NCI-H1417 (cell line): ENCODE measurements at regions not wholly inside any gene's neighbourhood (a gene's known extent, or its start where the extent isn't known, plus 50 kb on each side); places are given as distances from the start of the nearest gene placed in this dataset.
"Not testable (repeated sequence)": the region's sequence is repeated elsewhere in the genome, so short reads cannot be mapped to it uniquely, and the experiment has no call there.

Source experiments
- DNase-seq, 3 experiments: peaks; one replicate each; lab custom pipeline; 2025; lab: John Stamatoyannopoulos, UW

GRCh38 chr10:20615395-20615794, 281.7 kb downstream of the NEBL start:
- DNase-seq, result no peak

GRCh38 chr10:20614911-20615310, 282.2 kb downstream of the NEBL start:
- no peak for DNase-seq

- peak in 2 of 3 experiments; percentile 0 to 36 for DNase-seq
Observed at GRCh38 chr10:20608503-20608902, 288.6 kb downstream of the NEBL start.

- no peak for DNase-seq
Observed at GRCh38 chr10:20606985-20607384, 290.1 kb downstream of the NEBL start.

GRCh38 chr10:20601941-20602461, 295.1 kb downstream of the NEBL start:
- no peak for DNase-seq

- DNase-seq, result peak in 1 of 3 experiments; percentile 11
Observed at GRCh38 chr10:20598590-20598989, 298.5 kb downstream of the NEBL start.

GRCh38 chr10:20596911-20597310, 300.2 kb downstream of the NEBL start:
- DNase-seq, result no peak

GRCh38 chr10:20596065-20596755, 300.9 kb downstream of the NEBL start:
- no peak for DNase-seq

GRCh38 chr10:20593649-20594048, 303.5 kb downstream of the NEBL start:
- no peak for DNase-seq

GRCh38 chr10:20582041-20582440, 315.1 kb downstream of the NEBL start:
- DNase-seq, result no peak

GRCh38 chr10:20573924-20574323, 323.2 kb downstream of the NEBL start:
- no peak for DNase-seq

GRCh38 chr10:20555990-20556389, 341.1 kb downstream of the NEBL start:
- DNase-seq, result not testable (repeated sequence)

- DNase-seq, result no peak
Observed at GRCh38 chr10:20552382-20552781, 344.7 kb downstream of the NEBL start.

GRCh38 chr10:20551761-20552160, 345.4 kb downstream of the NEBL start:
- DNase-seq, result no peak

- DNase-seq, result peak in 1 of 3 experiments; percentile 41
Observed at GRCh38 chr10:20535897-20536881, 360.9 kb downstream of the NEBL start.

- DNase-seq, result peak in 2 of 3 experiments; percentile 2 to 25
Observed at GRCh38 chr10:20531241-20531883, 365.7 kb downstream of the NEBL start.

GRCh38 chr10:20521186-20521585, 375.9 kb downstream of the NEBL start:
- no peak for DNase-seq

- no peak for DNase-seq
Observed at GRCh38 chr10:20515654-20516053, 381.5 kb downstream of the NEBL start.

GRCh38 chr10:20512631-20513030, 384.5 kb downstream of the NEBL start:
- DNase-seq, result no peak

- DNase-seq, result no peak
Observed at GRCh38 chr10:20508921-20509320, 388.2 kb downstream of the NEBL start.

GRCh38 chr10:20502903-20503585, 394.1 kb downstream of the NEBL start:
- no peak for DNase-seq

GRCh38 chr10:20494474-20494873, 402.6 kb downstream of the NEBL start:
- DNase-seq, result no peak
